ENCODE measurements at regions not wholly inside any gene's neighbourhood (a gene's known extent, or its start where the extent isn't known, plus 50 kb on each side); places are given as distances from the start of the nearest gene placed in this dataset.

- no peak for TF ChIP-seq SUZ12 (IDR thresholded peaks at IDR 0.05; ENCODE audit: extremely low read depth, insufficient read depth, insufficient read length)
- TF ChIP-seq YY1 (IDR thresholded peaks at IDR 0.05; ENCODE audit: insufficient read depth, insufficient read length), result no peak
- no peak for TF ChIP-seq ZNF274 (IDR thresholded peaks at IDR 0.05; ENCODE audit: low read depth, low read length)
Observed at GRCh38 chr4:1459081-1459721, 53.0 kb upstream of the NKX1-1 start.
